HFFc6 (cell line): ENCODE measurements at regions not wholly inside any gene's neighbourhood (a gene's known extent, or its start where the extent isn't known, plus 50 kb on each side); places are given as distances from the start of the nearest gene placed in this dataset.

ENCODE experiments used
- DNase-seq: peaks from one replicate; pipeline ENCODE4 v3.0.0-alpha.2; 2018
- H3K27ac Mint-ChIP-seq: 2 replicates; pipeline ENCODE4 v1.8.0; 2020; ENCODE audit warnings: mild to moderate bottlenecking, mixed read lengths
- H3K27me3 Mint-ChIP-seq: 2 replicates; pipeline ENCODE4 v1.8.0; 2021; ENCODE audit warnings: mild to moderate bottlenecking, moderate library complexity, mixed read lengths; ENCODE audit not compliant: insufficient read depth
- H3K36me3 Mint-ChIP-seq: 2 replicates; pipeline ENCODE4 v1.8.0; 2021; ENCODE audit warnings: low read depth, mixed read lengths
- H3K4me1 Mint-ChIP-seq: 2 replicates; pipeline ENCODE4 v1.8.0; 2020; ENCODE audit warnings: low read depth, mixed read lengths
- H3K4me3 Mint-ChIP-seq: 2 replicates; pipeline ENCODE4 v1.8.0; 2020; ENCODE audit warnings: mild to moderate bottlenecking, moderate library complexity, mixed read lengths
- H3K9me3 Mint-ChIP-seq: 2 replicates; pipeline ENCODE4 v1.8.0; 2020; ENCODE audit warnings: mild to moderate bottlenecking, mixed read lengths
- TF ChIP-seq, protein P1 (sequence below): fragments of 200-600 bp; sonication (generic); IDR thresholded peaks from 2 replicates; pipeline ENCODE4 v1.5.0; 2021; ENCODE audit warnings: antibody characterized with exemption, mild to moderate bottlenecking

DNA sequence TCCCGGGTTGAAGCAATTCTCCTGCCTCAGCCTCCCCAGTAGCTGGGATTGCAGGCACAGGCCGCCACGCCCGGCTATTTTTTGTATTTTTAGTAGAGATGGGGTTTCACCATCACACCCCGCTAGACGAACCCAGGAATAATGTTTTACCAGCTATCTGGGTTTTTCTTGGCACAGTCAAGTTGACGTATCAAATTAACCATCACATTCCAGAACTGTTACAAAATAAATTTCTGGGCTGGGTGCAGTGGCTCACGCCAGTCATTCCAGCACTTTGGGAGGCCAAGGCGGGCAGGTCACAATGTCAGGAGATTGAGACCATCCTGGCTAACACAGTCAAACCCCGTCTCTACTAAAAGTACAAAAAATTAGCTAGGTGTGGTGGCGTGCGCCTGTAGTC, 501.2 kb downstream of the SHISA9 start:
- H3K36me3 Mint-ChIP-seq, result no peaks in the 10 kb centered on the region
- peaks cover 44% of the 10 kb centered on the region for H3K9me3 Mint-ChIP-seq
- DNase-seq, result no peak
- H3K4me3 Mint-ChIP-seq, result no peak overlapping the region
- no peaks in the 10 kb centered on the region for H3K4me1 Mint-ChIP-seq
- TF ChIP-seq, protein P1, sequence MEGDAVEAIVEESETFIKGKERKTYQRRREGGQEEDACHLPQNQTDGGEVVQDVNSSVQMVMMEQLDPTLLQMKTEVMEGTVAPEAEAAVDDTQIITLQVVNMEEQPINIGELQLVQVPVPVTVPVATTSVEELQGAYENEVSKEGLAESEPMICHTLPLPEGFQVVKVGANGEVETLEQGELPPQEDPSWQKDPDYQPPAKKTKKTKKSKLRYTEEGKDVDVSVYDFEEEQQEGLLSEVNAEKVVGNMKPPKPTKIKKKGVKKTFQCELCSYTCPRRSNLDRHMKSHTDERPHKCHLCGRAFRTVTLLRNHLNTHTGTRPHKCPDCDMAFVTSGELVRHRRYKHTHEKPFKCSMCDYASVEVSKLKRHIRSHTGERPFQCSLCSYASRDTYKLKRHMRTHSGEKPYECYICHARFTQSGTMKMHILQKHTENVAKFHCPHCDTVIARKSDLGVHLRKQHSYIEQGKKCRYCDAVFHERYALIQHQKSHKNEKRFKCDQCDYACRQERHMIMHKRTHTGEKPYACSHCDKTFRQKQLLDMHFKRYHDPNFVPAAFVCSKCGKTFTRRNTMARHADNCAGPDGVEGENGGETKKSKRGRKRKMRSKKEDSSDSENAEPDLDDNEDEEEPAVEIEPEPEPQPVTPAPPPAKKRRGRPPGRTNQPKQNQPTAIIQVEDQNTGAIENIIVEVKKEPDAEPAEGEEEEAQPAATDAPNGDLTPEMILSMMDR, result no peak
- H3K27ac Mint-ChIP-seq, result no peak overlapping the region
- peaks cover 3% of the 10 kb centered on the region; the same call in 1 of the 2 replicates for H3K27me3 Mint-ChIP-seq

GRCh38 chr16:13403326-13403725, 501.9 kb downstream of the SHISA9 start:
- H3K27ac Mint-ChIP-seq, result no peak overlapping the region
- DNase-seq, result no peak
- peaks cover 38% of the 10 kb centered on the region for H3K9me3 Mint-ChIP-seq
- H3K4me1 Mint-ChIP-seq, result no peaks in the 10 kb centered on the region
- no peaks in the 10 kb centered on the region for H3K36me3 Mint-ChIP-seq
- TF ChIP-seq, protein P1, result no peak
- H3K4me3 Mint-ChIP-seq, result no peak overlapping the region
- H3K27me3 Mint-ChIP-seq, result peaks cover 3% of the 10 kb centered on the region; the same call in 1 of the 2 replicates

- no peak overlapping the region for H3K4me3 Mint-ChIP-seq
- no peaks in the 10 kb centered on the region for H3K4me1 Mint-ChIP-seq
- H3K27ac Mint-ChIP-seq, result no peak overlapping the region
- TF ChIP-seq, protein P1, result no peak
- no peak for DNase-seq
- no peaks in the 10 kb centered on the region for H3K36me3 Mint-ChIP-seq
- peaks cover 20% of the 10 kb centered on the region for H3K9me3 Mint-ChIP-seq
- H3K27me3 Mint-ChIP-seq, result no peaks in the 10 kb centered on the region; the same call in none of the 2 replicates
Measured at GRCh38 chr16:13414154-13414553, 505.8 kb upstream of the ERCC4 start.

GRCh38 chr16:13419589-13419988, 500.4 kb upstream of the ERCC4 start:
- no peak overlapping the region for H3K4me3 Mint-ChIP-seq
- TF ChIP-seq, protein P1, result no peak
- no peaks in the 10 kb centered on the region for H3K36me3 Mint-ChIP-seq
- 0 out of 2 replicates have a peak, but pooled peaks cover 6% of the 10 kb centered on the region for H3K4me1 Mint-ChIP-seq
- no peaks in the 10 kb centered on the region; the same call in none of the 2 replicates for H3K27me3 Mint-ChIP-seq
- H3K27ac Mint-ChIP-seq, result no peak overlapping the region
- peaks cover 25% of the 10 kb centered on the region for H3K9me3 Mint-ChIP-seq
- DNase-seq, result no peak

DNA sequence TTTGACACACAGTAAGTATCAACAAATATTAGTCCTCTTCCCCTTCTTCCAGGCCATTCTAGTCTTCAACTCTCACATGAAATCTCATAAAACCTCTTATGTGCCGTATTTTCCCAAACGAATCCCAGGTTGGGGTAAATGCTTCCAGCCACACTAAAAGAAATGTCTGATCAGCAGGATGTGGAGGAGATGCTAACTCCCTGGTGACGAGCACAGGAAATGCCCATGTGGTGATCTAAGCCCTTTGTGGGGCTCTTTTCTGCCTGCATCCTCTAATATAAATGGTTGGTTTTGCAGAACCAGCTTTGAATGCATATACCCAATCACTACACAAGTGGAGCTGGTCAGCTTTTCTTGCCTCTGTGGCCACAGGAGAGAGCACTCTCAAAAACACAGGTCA, 498.2 kb upstream of the ERCC4 start:
- Mint-ChIP-seq H3K27me3 (no peaks in the 10 kb centered on the region; the same call in 1 of the 2 replicates), H3K9me3 (peaks cover 31% of the 10 kb centered on the region), H3K4me1 (0 out of 2 replicates have a peak, but pooled peaks cover 6% of the 10 kb centered on the region), H3K27ac (no peak overlapping the region; the same call in 1 of the 2 replicates), H3K4me3 (peak overlapping the region; percentile 4; the same call in 1 of the 2 replicates), H3K36me3 (no peaks in the 10 kb centered on the region)
- TF ChIP-seq, protein P1, result no peak
- peak; percentile 2 for DNase-seq

GRCh38 chr16:13425836-13426235, 494.1 kb upstream of the ERCC4 start:
- peaks cover 15% of the 10 kb centered on the region; the same call in 1 of the 2 replicates for H3K4me1 Mint-ChIP-seq
- no peak for DNase-seq
- peaks cover 35% of the 10 kb centered on the region for H3K9me3 Mint-ChIP-seq
- H3K27me3 Mint-ChIP-seq, result no peaks in the 10 kb centered on the region
- TF ChIP-seq, protein P1, result no peak
- no peaks in the 10 kb centered on the region for H3K36me3 Mint-ChIP-seq
- H3K4me3 Mint-ChIP-seq, result no peak overlapping the region
- H3K27ac Mint-ChIP-seq, result no peak overlapping the region
